GM21367 (cell line): ENCODE measurements at regions not wholly inside any gene's neighbourhood (a gene's known extent, or its start where the extent isn't known, plus 50 kb on each side); places are given as distances from the start of the nearest gene placed in this dataset.
"Not testable (repeated sequence)": the region's sequence is repeated elsewhere in the genome, so short reads cannot be mapped to it uniquely, and the experiment has no call there.

Experiments
- ATAC-seq: cut with Tn5 transposase; IDR thresholded peaks from one replicate; pipeline ENCODE4 v1.9.1; 2021; ENCODE audit not compliant: unreplicated experiment

GRCh38 chr2:220387758-220388157 is 760.3 kb downstream of the SLC4A3 start:
- ATAC-seq: not testable (repeated sequence)

- no peak for ATAC-seq
Observed at GRCh38 chr2:220393711-220394110, 766.3 kb downstream of the SLC4A3 start.

GRCh38 chr2:220394433-220394832 is 767.0 kb downstream of the SLC4A3 start:
- ATAC-seq: no peak

GRCh38 chr2:220396287-220396686 is 768.9 kb downstream of the SLC4A3 start:
- ATAC-seq: no peak

GRCh38 chr2:220410296-220410695 is 782.9 kb downstream of the SLC4A3 start:
- no peak for ATAC-seq

GRCh38 chr2:220417503-220417902 is 790.1 kb downstream of the SLC4A3 start:
- no peak for ATAC-seq

GRCh38 chr2:220419647-220420046 is 792.2 kb downstream of the SLC4A3 start:
- ATAC-seq: no peak

- no peak for ATAC-seq
Observed at GRCh38 chr2:220420820-220421219, 793.4 kb downstream of the SLC4A3 start.

GRCh38 chr2:220422676-220423075 is 795.2 kb downstream of the SLC4A3 start:
- no peak for ATAC-seq

- no peak for ATAC-seq
Observed at GRCh38 chr2:220424561-220424960, 797.1 kb downstream of the SLC4A3 start.

GRCh38 chr2:220432645-220433044 is 805.2 kb downstream of the SLC4A3 start:
- ATAC-seq: peak; percentile 51

GRCh38 chr2:220433131-220433530 is 805.7 kb downstream of the SLC4A3 start:
- ATAC-seq: no peak

GRCh38 chr2:220434385-220434784 is 807.0 kb downstream of the SLC4A3 start:
- ATAC-seq: no peak

GRCh38 chr2:220437938-220438337 is 810.5 kb downstream of the SLC4A3 start:
- ATAC-seq: no peak

- no peak for ATAC-seq
Observed at GRCh38 chr2:220440731-220441130, 813.3 kb downstream of the SLC4A3 start.

- ATAC-seq: no peak
Observed at GRCh38 chr2:220441404-220441803, 814.0 kb downstream of the SLC4A3 start.

GRCh38 chr2:220442012-220442411 is 814.6 kb downstream of the SLC4A3 start:
- ATAC-seq: no peak

- ATAC-seq: no peak
Observed at GRCh38 chr2:220445429-220446105, 818.1 kb downstream of the SLC4A3 start.

- ATAC-seq: no peak
Observed at GRCh38 chr2:220446106-220446712, 818.8 kb downstream of the SLC4A3 start.

GRCh38 chr2:220450846-220451245 is 823.4 kb downstream of the SLC4A3 start:
- ATAC-seq: no peak

GRCh38 chr2:220451438-220451837 is 824.0 kb downstream of the SLC4A3 start:
- ATAC-seq: no peak

- ATAC-seq: no peak
Observed at GRCh38 chr2:220452561-220452960, 825.1 kb downstream of the SLC4A3 start.
